ENCODE measurements at regions not wholly inside any gene's neighbourhood (a gene's known extent, or its start where the extent isn't known, plus 50 kb on each side); places are given as distances from the start of the nearest gene placed in this dataset.

GRCh38 chr1:208523007-208523406 is 278.8 kb upstream of the PLXNA2 start:
- TF ChIP-seq CTCF (conservative IDR thresholded peaks at IDR 0.05) (no peak), EZH2 (IDR thresholded peaks at IDR 0.05; ENCODE audit: low read depth) (no peak)

Measured in PC-9 (cell line).